GM21526 (cell line): ENCODE measurements at regions not wholly inside any gene's neighbourhood (a gene's known extent, or its start where the extent isn't known, plus 50 kb on each side); places are given as distances from the start of the nearest gene placed in this dataset.
A peak's percentile ranks its signal among the peaks of the same experiment; 100 is the strongest.
"Not testable (repeated sequence)": the region's sequence is repeated elsewhere in the genome, so short reads cannot be mapped to it uniquely, and the experiment has no call there.

Source experiments
- ATAC-seq: cut with Tn5 transposase; IDR thresholded peaks from one replicate; pipeline ENCODE4 v1.9.1; 2021; ENCODE audit warnings: moderate library complexity; ENCODE audit not compliant: unreplicated experiment, low FRiP score

DNA sequence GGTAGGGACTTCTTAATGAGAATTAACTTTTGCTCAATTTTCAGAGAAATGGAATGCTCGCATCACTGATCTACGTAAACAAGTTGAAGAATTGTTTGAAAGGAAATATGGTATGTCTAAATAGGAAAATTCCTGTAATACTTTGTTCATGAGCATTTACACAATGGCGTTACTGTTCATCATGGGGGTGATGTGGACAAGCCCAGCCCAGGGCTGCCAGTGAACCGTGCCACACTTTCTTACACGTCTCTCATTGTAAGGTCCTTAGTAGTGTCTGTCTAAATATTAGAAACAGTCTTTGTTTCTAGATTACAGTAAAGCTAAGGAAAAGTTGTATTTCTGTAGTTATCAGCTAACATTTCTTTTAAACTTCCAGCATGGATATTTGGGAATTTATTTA is 91.0 kb upstream of the SPDYE9 start:
- not testable (repeated sequence) for ATAC-seq

DNA sequence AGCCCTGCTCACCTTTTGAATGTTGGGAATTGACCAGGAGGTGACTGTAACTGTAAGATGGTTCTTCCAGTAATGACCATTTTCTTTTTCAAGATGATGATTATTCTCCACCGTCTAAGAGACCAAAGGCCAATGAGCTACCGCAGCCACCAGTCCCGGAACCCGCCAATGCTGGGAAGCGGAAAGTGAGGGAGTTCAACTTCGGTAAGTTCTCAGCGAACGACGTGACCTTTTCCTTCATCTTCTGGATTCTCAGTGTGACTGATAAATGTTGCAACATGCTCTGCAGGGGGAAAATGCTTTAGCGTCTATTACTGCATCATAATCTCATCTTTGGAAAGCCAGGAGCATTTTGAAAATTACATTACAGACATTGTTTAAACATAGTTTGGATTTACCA is 89.5 kb upstream of the SPDYE9 start:
- ATAC-seq: not testable (repeated sequence)

DNA sequence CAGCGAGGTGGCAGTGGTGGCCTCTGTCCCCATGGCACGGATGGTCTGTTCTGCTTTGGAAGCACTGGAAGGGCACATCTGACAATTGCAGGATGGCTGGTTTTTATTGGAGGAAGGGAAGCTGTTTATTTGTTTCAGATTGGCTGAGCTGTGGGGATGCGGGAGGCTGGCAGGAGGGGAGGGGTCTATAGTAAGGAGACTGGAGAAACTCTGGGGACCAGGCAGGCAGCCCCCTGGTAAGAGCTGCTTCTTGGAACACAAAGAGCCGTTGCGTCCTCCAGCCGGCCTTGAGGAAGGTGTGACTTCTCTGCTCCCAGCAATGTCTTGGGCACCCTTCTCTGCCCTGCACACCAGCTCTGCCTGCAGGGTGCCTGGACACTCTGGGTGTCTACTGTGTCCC is 85.1 kb upstream of the SPDYE9 start:
- ATAC-seq: not testable (repeated sequence)

DNA sequence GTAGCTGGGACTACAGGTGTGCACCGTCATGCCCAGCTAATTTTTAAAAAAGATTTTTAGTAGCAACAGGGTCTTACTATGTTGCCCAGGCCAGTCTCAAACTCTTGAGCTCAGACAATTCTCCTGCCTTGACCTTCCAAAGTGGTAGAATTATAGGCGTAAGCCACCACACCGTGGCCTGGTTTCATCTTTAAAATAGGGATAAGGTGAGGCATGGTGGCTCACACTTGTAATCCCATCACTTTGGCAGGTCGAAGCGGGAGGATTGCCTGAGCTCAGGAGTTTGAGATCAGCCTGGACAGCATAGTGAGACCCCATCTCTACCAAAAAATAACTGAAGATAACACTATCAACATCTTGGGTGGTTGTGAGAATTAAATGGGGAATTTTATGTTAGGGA is 84.6 kb upstream of the SPDYE9 start:
- not testable (repeated sequence) for ATAC-seq

DNA sequence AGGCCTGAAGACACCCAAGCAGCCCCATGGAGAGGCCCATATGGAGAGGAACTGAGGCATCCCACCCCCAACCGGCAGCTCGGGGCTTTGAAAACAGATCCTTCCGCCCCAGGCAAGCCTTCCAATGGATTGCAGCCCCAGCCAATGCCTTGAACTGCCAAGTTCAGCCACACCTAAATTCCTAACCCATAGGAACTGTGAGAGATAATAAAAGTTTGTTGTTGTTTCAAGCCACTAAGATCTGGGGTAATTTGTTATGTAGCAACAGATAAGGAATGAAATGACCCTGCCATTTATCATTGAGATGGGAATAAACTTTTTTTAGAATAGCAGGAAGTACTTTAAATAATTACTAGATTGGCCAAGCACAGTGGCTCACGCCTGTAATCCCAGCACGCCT is 80.3 kb upstream of the SPDYE9 start:
- ATAC-seq: not testable (repeated sequence)

DNA sequence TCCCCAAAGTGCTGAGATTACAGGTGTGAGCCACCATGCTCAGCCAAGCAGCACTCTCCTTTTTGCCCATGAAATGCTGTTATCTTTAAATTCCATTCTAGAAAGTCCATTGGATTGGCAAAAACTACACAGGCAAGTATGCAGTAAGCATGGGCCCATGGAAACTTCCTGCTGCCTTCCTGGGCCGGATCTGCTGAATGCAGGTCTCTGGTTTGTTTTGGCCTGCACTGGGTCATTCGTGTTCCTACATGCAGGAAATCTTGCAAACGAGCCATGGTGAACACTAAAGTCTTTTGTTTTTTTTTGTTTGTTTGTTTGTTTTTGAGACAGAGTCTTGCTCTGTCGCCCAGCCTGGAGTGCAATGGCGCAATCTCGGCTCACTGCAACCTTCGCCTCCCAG is 76.8 kb upstream of the SPDYE9 start:
- ATAC-seq: not testable (repeated sequence)

DNA sequence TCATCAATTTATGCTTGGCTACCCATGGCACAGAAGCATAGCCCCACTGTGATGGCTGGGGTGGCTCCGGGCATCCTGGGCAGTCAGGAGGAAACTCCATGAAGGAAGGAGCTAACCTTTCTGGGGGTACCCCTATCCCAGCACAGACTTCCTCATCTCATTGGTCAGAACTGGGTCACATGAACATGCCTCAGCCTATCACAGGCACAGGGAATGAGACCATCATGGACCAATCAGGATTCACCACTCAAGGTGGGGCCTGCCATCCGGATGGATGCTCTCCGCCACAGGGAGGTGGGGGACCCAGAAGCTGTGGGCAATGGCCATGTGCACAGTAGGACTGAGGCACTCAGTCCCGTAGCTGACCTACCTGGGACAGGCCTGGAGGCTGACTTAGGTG is 75.9 kb upstream of the SPDYE9 start:
- not testable (repeated sequence) for ATAC-seq

DNA sequence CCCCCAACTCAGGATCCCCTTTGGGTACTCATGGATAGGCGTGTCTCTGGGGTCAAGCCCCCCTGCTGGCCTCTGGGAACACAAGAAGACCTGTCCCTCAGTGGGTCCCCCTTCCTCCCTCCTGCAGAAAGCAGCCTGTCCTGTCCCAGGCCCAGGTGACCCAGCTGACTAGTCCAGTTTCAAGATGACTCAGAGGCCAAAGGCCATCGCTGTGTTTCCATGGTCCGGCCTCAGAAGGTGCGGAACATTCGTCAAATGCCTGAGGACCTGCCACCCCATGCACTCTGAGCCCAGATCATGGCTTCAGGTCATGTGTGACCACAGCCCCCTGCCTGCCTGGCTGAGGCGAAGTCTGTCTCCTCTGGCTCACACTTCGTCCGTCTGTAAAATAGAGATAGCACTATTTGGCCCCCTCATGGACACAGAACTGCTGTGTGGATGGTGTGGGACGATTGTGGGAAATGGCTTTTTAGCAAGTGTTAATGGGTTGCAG is 71.4 kb upstream of the SPDYE9 start:
- not testable (repeated sequence) for ATAC-seq

DNA sequence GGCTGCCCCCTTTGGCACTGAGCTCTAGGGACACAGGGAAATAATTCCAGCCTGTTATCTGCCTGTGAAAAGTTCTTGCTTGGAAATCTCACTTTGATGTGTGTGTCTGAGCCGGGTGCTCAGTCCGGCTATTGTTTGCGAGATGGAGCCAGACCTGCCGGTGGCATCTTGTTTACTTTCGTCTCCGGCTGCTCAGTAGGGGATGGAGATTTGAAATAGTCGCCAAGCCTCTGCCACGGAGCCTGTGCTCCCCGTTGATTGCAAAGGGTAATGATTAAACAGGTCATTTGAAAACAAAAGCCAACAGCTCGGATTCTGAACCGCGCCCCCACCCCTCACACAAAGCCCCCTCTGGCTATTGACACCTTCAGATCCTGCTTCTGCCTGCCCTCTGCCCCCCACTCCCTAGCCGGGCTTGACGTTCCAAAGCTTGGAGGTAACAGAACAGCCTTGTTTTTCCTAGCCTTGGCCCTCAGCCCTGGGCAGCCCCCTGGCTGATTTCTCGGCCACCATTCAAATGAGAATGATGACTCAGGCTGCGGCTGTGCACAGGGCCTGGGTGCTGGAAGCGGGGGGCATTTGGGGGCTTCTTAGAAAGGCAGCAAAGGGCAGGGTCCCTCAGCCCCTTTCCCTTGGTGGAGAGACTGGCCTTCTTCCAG is 70.8 kb upstream of the SPDYE9 start:
- not testable (repeated sequence) for ATAC-seq

DNA sequence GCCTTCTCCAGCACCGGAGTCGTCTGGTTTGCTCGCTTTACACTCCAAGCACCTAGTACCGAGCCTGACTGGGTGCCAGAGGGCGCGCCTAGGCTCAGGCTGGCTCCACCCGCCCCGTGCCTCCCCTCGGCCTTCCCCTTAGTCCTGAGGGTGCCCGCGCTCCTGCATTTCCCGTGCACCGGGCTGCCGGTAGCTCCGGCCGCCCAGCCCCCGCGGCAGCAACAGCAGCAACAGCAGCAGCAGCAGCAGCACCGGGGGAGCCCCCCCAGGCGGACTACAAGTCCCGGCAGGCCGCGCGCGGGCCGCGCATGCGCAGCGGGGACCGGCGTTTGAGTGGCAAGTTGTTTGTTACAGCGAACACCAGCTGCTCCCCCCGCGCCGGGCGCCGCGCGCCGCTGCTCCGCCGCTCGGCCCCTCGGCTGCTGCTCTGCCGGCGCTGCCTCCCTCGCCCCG is 68.8 kb upstream of the SPDYE9 start:
- ATAC-seq: peak; percentile 76

DNA sequence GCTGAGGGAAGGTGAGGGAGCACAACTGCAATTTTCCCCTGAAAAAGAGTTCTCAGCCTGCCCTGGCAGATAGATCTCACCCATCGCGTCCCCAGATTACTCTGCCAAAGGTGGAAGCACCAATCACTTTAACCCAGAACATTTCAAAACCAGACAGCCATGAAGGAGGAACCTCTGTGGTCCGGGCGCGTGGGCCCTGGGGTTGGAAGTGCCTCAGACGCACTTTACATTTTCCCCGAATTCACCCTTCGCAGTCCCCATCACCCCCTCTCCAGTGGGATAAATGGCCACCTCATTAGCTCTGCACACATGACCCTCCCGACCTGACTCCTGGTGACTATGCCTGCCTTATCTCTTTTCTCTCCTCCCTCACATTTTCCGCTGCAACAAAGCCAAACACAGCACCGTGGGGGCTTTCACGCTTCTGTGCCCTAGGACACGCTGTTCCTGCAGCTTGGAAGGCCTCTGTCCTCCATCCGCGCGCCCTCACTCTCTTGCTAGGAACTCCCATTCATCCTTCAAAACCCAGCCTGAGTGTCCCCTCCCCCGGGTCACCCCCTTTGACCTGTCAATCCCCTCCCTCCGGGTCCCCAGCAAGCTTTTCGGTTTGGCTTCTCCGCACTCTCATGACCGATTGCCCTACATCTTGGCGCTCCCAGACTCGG is 68.2 kb upstream of the SPDYE9 start:
- not testable (repeated sequence) for ATAC-seq

DNA sequence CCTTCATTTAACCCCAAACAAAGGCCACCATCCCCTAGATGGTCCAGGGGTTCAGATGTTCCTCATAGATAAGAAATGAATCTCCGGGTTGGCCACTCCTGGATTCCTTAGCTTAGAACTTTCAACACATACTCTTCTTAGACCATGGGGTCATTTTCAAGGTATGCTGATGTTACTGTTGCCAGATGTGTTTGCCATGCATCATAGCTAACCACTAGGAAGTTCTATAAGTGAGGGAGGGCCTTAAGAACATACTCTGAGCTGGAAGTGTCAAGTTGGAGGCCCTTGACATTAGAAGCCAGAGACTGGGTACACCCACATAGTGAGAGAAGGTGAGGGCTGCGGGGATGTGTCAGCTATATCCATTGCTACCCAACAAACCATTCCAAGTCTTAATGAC is 62.7 kb upstream of the SPDYE9 start:
- not testable (repeated sequence) for ATAC-seq

DNA sequence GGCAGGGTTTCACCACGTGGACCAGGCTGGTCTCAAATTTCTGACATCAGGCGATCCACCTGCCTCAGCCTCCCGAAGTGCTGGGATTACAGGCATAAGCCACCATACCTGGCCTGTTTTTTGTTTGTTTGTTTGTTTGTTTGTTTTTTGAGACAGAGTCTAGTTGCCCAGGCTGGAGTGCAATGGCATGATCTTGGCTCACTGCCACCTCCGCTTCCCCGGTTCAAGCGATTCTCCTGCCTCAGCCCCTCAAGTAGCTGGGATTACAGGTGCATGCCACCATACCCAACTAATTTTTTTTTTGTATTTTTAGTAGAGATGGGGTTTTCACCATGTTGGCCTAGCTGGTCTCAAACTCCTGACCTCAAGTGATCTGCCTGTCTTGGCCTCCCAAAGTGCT is 61.8 kb upstream of the SPDYE9 start:
- not testable (repeated sequence) for ATAC-seq

DNA sequence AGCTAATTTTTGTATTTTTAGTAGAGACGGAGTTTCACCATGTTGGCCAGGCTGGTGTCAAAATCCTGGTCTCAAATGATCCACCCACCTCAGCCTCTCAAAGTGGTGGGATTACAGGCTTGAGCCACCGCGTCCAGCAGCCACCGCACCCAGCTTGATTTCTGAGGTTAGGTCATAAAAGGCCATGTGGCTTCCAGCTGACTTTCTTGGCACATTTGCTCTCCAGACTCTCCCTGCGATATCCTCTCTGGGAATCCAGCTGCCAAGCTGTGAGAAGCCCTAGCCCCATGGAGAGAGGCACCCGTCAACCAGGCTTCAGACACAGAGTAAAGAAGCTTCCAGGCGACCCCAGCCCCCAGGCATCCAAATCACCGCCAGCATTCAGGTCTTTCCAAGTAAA is 58.2 kb upstream of the SPDYE9 start:
- not testable (repeated sequence) for ATAC-seq

DNA sequence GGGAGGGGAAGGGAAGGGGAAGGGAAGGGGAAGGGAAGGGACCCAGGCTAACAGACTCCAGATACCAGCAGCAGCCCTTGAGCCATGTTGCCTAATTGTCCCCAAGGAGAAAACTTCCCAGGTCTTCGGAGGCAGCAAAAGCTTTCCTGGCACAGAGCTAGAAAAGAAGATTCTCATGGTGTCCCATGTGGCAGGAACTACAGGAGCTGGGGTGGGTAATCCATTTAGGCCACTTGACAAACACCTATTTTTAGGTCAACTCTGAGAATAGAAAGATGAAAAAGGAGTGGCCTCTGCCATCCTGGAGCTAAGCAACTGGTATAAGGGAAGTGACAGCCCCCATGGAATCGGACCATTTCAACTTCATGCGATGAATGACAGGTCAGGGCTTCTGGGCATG is 52.1 kb upstream of the SPDYE9 start:
- ATAC-seq: not testable (repeated sequence)
